ENCODE measurements at regions not wholly inside any gene's neighbourhood (a gene's known extent, or its start where the extent isn't known, plus 50 kb on each side); places are given as distances from the start of the nearest gene placed in this dataset.
A peak's percentile ranks its signal among the peaks of the same experiment; 100 is the strongest.
"Not testable (repeated sequence)": the region's sequence is repeated elsewhere in the genome, so short reads cannot be mapped to it uniquely, and the experiment has no call there.

- no peak for DNase-seq (ENCODE audit: low spot score)
Measured at GRCh38 chr6:122154155-122154554, 245.3 kb upstream of the HSF2 start.

- no peak for DNase-seq (ENCODE audit: low spot score)
Measured at GRCh38 chr6:122154912-122155575, 244.4 kb upstream of the HSF2 start.

GRCh38 chr6:122161136-122161535, 238.3 kb upstream of the HSF2 start:
- no peak for DNase-seq (ENCODE audit: low spot score)

GRCh38 chr6:122165014-122165413, 234.4 kb upstream of the HSF2 start:
- no peak for DNase-seq (ENCODE audit: low spot score)

- no peak for DNase-seq (ENCODE audit: low spot score)
Measured at GRCh38 chr6:122170274-122170673, 229.2 kb upstream of the HSF2 start.

- no peak for DNase-seq (ENCODE audit: low spot score)
Measured at GRCh38 chr6:122178988-122179387, 220.5 kb upstream of the HSF2 start.

- DNase-seq (ENCODE audit: low spot score) = no peak
Measured at GRCh38 chr6:122180132-122180531, 219.3 kb upstream of the HSF2 start.

GRCh38 chr6:122182061-122182460, 217.4 kb upstream of the HSF2 start:
- DNase-seq (ENCODE audit: low spot score) = no peak

GRCh38 chr6:122184401-122184827, 215.0 kb upstream of the HSF2 start:
- peak; percentile 20 for DNase-seq (ENCODE audit: low spot score)

GRCh38 chr6:122185458-122185857, 214.0 kb upstream of the HSF2 start:
- DNase-seq (ENCODE audit: low spot score) = not testable (repeated sequence)

GRCh38 chr6:122187186-122187585, 212.3 kb upstream of the HSF2 start:
- DNase-seq (ENCODE audit: low spot score) = no peak

GRCh38 chr6:122198922-122199321, 200.5 kb upstream of the HSF2 start:
- DNase-seq (ENCODE audit: low spot score) = no peak

- DNase-seq (ENCODE audit: low spot score) = no peak
Measured at GRCh38 chr6:122200440-122200839, 199.0 kb upstream of the HSF2 start.

- DNase-seq (ENCODE audit: low spot score) = no peak
Measured at GRCh38 chr6:122202576-122203137, 196.8 kb upstream of the HSF2 start.

GRCh38 chr6:122207061-122207460, 192.4 kb upstream of the HSF2 start:
- no peak for DNase-seq (ENCODE audit: low spot score)

GRCh38 chr6:122207794-122208193, 191.7 kb upstream of the HSF2 start:
- DNase-seq (ENCODE audit: low spot score) = no peak

GRCh38 chr6:122214605-122215318, 184.7 kb upstream of the HSF2 start:
- no peak for DNase-seq (ENCODE audit: low spot score)

GRCh38 chr6:122220254-122220653, 179.2 kb upstream of the HSF2 start:
- DNase-seq (ENCODE audit: low spot score) = no peak

GRCh38 chr6:122222761-122223160, 176.7 kb upstream of the HSF2 start:
- no peak for DNase-seq (ENCODE audit: low spot score)

- DNase-seq (ENCODE audit: low spot score) = no peak
Measured at GRCh38 chr6:122223251-122223650, 176.2 kb upstream of the HSF2 start.

- no peak for DNase-seq (ENCODE audit: low spot score)
Measured at GRCh38 chr6:122238861-122239260, 160.6 kb upstream of the HSF2 start.

GRCh38 chr6:122246906-122247658, 152.4 kb upstream of the HSF2 start:
- no peak for DNase-seq (ENCODE audit: low spot score)
